GM19351 (cell line): ENCODE measurements at regions not wholly inside any gene's neighbourhood (a gene's known extent, or its start where the extent isn't known, plus 50 kb on each side); places are given as distances from the start of the nearest gene placed in this dataset.
"Not testable (repeated sequence)": the region's sequence is repeated elsewhere in the genome, so short reads cannot be mapped to it uniquely, and the experiment has no call there.

Source experiments
- ATAC-seq: cut with Tn5 transposase; IDR thresholded peaks from one replicate; pipeline ENCODE4 v1.9.1; 2021; ENCODE audit warnings: mild to moderate bottlenecking, moderate library complexity; ENCODE audit not compliant: unreplicated experiment

DNA sequence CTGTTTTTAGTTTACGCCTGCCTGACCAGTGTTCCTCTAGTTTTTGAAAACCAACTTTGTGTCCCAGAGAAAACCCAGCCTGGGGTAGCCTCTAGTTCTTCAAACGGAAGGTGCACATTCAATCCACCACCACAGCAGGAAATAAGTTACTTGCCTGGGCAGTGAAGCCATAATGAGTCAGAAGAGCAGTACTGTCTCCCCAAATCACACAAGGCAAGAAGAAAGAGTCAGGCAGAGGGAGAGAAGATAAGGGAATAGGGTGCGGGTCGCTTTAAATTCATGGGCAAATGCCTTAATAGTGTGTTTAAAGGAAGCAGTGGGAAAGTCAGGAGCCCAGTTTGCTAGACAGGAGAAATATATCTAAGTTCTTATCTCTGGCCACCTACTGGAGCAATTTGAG is 333.8 kb upstream of the GRIA3 start:
- no peak for ATAC-seq

DNA sequence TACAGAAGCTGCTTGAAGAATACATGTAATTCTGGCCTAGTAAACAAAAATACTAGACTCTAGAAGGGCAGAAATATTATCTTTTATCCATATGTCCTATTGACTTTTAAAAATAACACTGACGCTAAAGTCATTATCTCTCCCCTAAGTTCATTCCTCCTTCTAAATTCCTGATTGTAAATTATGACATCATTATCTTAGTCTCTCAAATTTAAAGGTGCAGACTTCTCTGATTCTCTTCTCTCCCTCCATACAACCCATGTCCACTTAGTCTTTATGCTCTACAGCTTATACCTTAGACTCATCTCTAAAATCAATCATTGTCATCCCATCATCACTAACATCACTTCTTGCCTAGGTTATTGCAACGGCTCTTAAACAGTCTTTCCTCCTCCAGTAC is 327.9 kb upstream of the GRIA3 start:
- no peak for ATAC-seq

DNA sequence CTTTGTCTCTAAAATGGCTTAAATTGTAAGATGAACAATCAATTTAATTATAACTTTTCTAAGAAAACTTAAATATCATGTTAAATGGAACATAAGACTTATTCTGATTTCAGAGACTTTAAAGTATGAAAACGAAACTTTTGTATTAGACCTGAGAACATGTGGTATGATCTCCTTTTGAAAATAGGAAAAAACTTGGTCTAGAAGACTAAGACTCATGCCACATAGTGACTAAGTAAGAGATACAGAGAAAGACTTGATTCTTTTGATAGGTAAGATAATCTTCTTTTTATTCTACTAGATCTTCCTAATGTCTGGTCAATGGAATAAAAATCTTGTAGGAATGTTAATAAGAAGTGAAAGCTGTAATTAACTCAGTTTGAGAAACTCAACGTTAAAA is 326.3 kb upstream of the GRIA3 start:
- no peak for ATAC-seq

DNA sequence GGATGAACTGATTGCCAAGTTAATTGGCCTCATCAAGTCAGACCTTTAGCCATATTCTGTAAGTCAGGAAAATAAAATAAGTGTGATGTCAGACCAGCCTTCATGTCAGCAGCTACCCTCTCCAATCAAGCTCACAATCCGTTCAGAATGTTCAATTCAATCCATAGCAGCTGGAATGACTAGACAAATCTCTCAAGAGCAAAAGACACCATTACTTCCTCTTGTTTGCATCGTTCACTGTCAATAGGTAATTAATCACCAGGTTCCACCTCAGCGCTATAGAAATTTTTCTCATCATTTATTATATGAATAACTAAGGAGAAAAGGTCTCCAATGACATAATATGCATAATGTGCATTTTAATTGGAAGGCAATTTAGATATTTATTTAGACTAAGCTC is 321.0 kb upstream of the GRIA3 start:
- ATAC-seq: no peak

DNA sequence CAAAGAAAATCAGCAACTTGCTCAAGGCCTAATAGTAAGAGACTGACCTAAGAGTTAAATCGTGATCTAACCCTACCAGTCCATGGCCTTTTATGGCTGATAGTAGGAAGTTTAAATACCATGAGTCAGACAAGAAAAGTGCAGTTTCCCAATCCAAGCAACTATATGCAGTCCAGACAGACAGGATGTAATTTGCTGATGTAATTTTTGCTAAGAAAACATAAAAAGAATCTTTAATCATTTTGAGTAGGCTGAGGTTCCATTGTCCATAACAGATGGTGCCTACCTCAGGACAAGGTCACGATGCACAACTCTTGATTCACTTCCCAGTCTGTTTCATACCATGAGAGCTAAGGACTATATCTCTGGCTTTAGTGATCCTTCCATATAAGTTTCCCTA is 317.5 kb upstream of the GRIA3 start:
- ATAC-seq: no peak

- no peak for ATAC-seq
These were observed 315.4 kb upstream of the GRIA3 start for GRCh38 chrX:122868631-122869030.

DNA sequence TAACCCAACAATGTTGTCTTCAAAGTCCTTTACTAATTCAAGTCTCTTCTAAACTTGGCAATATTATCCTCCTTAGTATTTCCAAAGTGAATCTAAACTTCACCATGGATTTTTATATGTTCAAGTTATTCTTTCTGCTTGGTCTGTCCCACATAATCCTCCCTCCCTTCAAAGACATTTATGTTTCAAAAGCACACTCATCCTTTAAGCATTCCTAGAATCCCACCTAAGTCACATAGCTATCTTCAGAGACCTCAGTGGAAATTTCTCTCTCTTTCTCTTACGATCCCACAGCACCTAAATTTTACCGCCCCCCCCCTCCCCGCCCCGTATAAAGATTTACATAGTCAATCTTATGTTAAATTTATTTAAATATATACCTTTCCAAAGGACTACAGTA is 314.9 kb upstream of the GRIA3 start:
- ATAC-seq: no peak

DNA sequence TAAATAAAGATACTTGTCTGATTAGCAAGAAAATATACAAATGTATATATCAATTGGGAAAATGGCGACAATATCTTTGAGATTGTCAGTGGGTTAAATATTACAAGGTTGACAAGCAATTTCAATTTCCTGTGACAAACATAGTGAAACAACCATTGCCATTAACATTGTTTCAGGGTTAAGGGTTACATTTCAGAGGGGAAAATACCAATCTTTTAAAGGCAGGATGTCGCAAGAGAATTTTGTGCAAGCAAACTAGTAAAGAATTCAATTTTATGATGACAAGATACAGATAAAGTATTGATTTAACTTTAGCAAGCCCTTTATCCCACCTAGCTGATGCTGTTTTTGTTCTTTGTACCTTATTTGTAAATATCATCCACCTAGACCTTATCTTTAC is 305.8 kb upstream of the GRIA3 start:
- no peak for ATAC-seq

DNA sequence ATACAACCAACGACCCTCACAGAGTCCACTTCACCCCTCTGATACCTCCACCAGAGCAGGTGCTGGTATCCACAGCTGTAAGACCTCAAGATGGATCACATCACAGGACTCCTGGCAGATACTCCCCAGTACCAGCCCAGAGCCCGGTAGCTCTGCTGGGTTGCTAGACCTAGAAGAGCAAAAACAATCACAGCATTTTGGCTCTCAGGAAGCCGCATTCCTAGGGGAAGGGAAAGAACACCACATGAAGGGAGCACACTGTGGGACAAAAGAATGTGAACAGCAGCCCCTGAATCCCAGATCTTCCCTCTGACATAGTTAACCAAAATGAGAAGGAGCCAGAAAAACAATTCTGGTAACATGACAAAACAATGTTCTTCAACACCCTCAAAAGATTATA is 303.1 kb upstream of the GRIA3 start:
- no peak for ATAC-seq

- ATAC-seq: no peak
These were observed 293.3 kb upstream of the GRIA3 start for GRCh38 chrX:122890729-122891128.

DNA sequence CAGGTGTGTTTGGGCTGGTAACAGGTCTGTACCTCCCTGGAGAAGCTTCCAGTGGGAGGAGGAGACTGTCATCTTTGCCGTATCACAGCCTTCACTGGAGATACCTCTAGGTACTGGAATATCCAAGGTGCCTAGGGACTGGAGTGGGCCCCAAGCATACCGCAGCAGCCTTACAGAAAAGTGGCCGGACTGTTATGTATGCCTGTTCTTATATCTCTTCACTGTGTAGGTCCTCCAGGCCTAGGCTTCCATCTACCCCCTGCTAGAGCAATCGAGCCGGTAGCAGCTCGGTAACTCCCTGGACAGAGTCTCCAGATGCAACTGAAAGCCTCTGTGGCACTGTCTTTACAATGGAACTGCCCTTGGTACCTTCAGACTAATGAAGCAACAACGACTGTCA is 277.4 kb upstream of the GRIA3 start:
- no peak for ATAC-seq

- ATAC-seq: no peak
These were observed 276.7 kb upstream of the GRIA3 start for GRCh38 chrX:122907375-122907774.

- ATAC-seq: no peak
These were observed 273.4 kb upstream of the GRIA3 start for GRCh38 chrX:122910697-122911096.

GRCh38 chrX:122913134-122913533 is 270.9 kb upstream of the GRIA3 start:
- ATAC-seq: peak; percentile 45

DNA sequence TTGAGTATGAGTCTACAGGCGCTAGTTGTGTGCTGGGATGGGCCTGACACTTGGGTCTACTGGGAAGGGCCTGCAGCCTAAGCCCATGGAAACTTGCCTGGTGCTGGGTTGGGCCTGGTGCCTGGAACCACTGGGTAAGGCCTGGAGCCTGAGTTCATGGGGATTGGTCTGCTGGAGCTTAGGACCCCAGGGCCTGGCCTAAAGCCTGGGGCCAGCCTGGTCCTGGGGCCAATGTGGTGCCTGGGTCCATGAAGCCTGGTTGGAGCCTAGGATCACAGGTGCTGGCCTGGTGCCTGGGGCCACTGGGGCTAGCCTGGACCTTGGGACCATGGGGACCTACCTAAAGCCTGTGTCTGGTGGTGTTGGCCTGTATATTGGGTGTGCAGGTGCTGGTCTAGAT is 270.3 kb upstream of the GRIA3 start:
- no peak for ATAC-seq

DNA sequence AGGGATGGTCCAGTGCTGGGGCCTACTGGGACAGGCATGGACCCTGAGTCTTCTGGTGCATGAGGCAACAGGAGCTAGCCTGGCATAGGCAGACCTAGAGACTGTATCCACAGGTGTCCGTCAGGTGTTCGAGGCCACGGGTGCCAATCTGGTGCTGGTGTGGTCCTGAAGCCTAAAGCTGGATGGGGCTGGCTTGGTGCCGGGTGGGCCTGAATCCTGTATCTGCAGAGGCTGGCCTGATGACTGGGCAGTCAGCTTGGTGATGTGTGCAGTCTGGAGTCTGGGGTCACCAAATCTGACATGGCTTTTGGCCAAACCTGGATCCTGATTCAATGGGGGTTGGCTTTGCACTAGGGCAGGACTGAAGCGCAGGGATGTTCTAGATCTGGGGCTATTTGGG is 269.8 kb upstream of the GRIA3 start:
- no peak for ATAC-seq

GRCh38 chrX:122934131-122934530 is 249.9 kb upstream of the GRIA3 start:
- ATAC-seq: no peak

DNA sequence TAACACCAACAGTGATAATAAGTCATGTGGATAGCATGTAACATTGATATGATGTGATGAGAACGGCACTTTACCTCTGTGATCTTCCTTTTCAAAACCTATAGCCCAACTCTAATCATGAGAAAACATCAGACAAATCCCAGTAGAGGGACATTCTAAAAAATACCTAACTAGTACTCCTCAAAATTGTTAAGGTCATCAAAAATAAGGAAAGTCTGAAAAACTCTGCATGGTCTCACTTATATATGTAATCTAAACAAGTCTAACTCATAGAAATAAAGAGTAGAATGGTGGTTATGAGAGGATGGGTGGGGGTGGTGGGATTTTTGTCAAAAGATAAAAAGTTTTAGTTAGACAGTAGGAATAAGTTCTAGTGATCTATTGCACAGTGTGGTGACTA is 243.9 kb upstream of the GRIA3 start:
- no peak for ATAC-seq

- no peak for ATAC-seq
These were observed 242.3 kb upstream of the GRIA3 start for GRCh38 chrX:122941806-122942205.

DNA sequence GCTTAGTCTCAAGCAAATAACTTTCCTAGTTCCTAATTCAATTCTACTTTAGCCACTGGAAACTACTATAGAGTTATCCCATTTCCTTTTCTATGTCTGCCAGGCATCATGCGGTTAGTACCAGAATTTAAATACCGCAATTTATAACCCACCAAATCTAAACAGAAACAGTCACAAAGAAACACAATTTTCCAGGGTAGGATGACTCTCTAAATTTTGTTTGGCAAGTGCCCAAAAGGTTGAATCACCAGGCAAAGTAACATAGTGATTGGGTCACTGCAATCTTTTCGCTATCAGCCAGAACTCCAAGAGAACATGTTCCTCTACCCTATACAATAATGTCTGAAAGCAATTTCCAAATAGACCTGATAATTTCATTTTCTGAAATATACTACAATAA is 240.2 kb upstream of the GRIA3 start:
- ATAC-seq: no peak

DNA sequence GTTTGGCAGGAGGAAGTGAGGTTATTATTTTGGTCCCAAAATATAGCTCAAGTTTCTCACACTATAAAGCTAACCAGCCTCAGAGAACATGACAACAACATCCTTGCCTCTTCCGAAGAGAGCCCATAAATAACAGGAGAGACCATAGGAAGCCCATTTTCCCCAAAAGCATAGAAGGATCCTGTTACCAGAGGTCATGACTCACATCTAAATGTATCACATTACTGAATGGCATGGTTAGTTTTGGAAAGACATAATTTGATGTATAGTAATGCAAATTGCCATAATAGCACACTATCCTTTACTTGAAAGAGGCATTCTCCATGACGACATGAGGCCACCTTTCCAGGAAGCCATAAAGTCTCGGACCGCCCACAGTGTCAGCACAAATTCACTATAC is 238.8 kb upstream of the GRIA3 start:
- ATAC-seq: no peak

DNA sequence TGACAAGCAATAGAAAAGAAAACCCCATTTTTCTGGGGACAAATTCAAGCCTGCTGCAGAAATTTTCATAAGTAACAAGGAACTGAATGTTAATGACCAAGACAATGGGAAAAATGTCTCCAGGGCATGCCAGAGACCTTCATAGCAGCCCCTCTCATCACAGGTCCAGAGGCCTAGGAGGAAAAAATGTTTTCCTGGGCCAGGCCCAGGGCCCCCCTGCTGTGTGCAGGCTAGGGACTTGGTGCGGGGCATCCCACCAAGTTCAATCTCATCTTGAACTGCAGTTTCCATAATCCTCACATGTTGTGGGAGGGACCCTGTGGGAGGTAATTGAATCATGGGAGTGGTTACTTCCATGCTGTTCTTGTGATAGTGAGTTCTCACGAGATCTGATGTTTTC is 211.5 kb upstream of the GRIA3 start:
- no peak for ATAC-seq

- no peak for ATAC-seq
These were observed 201.6 kb upstream of the GRIA3 start for GRCh38 chrX:122982521-122982920.

GRCh38 chrX:123002844-123003243 is 181.2 kb upstream of the GRIA3 start:
- not testable (repeated sequence) for ATAC-seq
